ENCODE measurements at regions not wholly inside any gene's neighbourhood (a gene's known extent, or its start where the extent isn't known, plus 50 kb on each side); places are given as distances from the start of the nearest gene placed in this dataset.

DNA sequence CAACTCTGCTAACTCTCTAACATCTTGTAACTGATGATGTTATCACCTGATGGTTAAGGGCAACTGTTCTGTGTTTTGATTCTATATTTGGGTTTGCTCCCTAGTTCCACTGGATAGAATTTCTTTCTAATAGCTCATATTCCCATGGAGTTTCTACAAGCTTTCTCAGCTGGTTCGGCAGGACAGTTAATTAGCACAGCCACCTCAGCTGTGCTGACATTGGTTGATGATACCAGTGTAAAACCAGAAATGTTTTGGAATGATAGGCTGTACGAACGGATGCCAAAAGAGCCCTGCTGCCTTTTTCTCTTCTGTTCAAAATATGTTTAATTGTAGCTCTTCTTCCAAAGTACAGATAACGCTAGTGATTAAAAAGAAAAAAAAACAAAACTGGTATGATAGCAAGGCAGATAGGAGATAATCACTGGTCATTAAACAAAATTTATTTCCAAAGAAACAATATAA, 440.5 kb upstream of the ZNF608 start:
- TF ChIP-seq GATA2 (IDR thresholded peaks at IDR 0.05; ENCODE audit: low read depth, low read length) (no peak; the same call in 1 of the 2 replicates), GATA3 (IDR thresholded peaks at IDR 0.05; ENCODE audit: low read depth, low read length) (peak; percentile 46; the same call in 1 of the 2 replicates)

DNA sequence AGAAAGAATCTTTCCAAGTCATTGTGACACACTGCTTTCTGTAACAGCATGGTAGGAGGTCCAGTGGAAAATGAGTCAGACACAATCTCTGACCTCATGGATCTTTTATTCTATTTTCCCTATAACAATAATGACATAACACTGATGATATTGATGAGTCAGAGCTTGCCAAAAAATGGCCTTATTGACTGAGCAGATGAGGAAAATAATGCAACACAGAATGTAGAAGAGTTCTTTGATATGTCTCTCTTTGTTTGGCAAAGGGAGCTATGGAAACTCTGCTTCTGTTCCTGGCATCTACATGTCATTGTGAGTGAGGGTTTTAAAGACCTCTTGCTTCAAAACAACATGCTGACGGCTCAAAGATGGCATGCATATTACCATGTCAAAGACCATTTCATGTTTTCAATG, 443.1 kb upstream of the ZNF608 start:
- TF ChIP-seq GATA2 (IDR thresholded peaks at IDR 0.05; ENCODE audit: low read depth, low read length) (no peak), GATA3 (IDR thresholded peaks at IDR 0.05; ENCODE audit: low read depth, low read length) (no peak)

DNA sequence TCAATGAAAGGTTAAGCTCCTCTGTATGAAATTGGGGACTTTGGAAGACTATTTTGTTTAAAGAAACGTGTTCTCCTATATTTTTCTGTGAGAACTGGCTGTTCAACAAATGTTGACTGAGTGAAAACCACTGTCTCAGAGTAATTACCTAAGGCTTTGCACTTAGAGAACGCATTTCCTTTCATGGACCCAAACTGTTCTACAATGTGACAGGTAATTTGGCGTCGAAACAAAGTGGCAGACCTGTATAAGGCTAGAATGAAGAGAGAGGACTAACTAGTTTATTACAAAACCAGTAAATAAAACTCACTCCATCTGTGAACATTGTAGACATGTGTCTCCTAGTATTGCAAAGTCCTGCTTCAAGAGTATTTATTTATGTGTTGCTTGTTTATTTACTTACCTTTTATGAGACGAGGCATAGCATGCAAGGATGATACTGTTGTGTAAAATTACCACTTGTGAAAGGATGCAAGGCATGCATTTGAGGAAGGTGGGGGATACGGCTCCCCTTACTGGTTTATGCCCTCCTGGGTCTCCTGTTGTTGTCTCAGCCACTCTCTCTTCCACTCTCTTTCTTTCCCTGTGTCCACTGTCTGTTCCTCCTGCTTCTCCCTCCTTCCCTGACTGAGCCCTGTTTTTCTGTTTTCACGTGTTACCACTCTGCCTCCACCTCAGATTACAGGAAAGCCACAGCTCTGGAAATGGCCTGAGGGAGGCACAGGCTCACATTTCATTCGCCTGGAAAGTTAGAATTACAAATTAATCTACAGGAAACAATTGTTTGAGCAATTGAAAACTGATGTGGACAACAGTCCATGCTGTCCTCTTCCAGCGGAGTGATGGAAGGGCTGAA, 444.0 kb upstream of the ZNF608 start:
- TF ChIP-seq GATA3 (IDR thresholded peaks at IDR 0.05; ENCODE audit: low read depth, low read length): no peak
- TF ChIP-seq GATA2 (IDR thresholded peaks at IDR 0.05; ENCODE audit: low read depth, low read length): no peak

DNA sequence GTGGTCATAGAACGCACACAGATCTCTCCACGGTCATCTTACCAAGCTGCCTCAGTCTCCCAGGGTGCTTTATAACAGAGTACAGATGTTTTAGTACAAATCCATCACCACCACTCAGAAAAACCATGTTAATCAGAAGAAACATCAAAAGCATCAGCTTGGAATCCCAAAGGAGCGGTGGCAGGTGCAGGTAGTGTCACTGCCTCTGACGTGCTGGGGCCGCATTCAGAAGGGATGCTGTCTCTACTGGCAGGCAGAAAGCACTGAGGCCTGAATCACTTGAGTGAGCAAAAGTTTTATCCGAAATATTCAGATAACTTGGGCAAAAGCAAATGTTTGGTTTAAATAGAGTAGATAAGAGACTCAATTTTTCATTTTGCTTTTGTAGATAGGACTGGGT, 448.4 kb upstream of the ZNF608 start:
- TF ChIP-seq GATA3 (IDR thresholded peaks at IDR 0.05; ENCODE audit: low read depth, low read length) (no peak), GATA2 (IDR thresholded peaks at IDR 0.05; ENCODE audit: low read depth, low read length) (no peak)

DNA sequence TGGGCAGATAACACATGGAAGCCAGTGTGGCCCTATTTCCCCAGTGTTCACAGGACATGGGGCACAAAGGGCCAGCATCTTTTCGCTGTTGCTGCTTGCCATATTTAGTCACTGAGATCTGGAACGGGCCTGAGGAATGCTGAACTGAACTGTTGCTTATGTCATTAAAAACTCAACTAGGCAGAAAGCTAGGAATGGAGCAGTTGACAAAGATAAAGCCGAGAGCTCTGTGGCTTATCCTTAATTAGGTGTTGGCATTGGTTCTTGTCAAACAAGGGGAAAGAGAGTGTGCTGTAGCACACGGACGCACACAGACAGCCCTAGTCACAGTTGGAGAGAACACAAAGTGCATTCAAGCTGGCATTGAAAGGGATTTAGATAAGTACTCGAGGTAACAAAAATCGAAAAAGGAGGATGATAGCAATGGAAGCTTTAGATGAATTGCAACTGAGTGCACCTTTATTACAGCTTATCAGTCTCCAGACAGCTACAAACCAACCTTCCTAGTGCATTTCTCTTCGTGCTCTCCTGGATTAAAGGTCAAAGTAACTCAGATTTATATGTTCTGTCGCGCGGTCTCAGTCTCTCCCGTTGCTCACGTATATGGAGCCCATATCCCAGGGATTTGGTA, 450.2 kb upstream of the ZNF608 start:
- TF ChIP-seq GATA3 (IDR thresholded peaks at IDR 0.05; ENCODE audit: low read depth, low read length) (no peak), GATA2 (IDR thresholded peaks at IDR 0.05; ENCODE audit: low read depth, low read length) (no peak)

DNA sequence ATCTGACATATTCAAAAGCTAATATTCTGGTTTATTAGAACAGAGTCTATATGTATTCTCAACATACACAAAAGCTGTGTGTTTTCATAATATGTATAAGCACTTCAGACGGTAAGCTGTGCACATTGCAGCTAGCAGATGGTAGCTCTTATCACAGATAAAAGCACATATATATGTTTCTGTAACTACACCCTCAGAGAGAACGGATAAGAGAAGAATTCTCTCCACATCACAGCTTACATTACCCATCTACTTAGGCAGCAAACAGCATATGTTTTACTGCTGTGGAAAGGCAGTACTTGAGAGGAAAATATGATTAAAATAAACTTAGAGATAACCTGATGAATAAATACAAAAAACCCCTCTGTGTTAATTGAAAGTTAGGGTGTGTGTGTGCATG, 450.9 kb upstream of the ZNF608 start:
- TF ChIP-seq GATA2 (IDR thresholded peaks at IDR 0.05; ENCODE audit: low read depth, low read length): no peak
- no peak for TF ChIP-seq GATA3 (IDR thresholded peaks at IDR 0.05; ENCODE audit: low read depth, low read length)

DNA sequence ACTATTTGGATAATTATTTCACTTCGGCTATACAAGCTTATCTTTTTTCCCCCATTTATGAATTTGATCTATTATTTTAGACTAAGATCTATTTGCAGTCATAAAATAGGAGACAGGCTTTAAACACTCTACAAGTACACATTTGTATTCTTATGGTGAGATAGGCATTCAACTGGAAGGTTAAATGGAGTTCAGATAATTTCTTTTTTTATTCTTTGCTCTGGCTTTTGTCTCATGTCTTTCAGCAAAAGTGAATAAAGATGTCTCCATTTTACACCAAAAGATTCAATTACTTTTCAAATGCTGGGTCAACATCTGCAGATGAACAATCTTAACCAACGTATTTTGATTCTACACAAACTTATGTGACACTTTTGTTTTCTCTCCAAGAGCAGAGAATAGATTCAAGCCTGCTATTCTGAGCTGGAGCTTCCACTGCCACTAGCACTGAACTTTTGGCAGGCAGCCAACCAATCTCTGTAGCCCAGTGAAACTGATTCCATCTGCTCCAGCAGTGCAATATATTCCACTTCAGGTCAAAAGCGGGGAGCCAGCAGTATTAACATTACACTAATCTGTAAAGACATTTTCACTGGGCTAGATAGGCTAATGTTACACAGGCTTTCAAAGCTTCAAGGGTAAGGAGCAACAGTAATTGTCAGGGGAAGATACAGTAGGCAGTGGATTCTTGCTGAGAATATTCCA, 452.0 kb upstream of the ZNF608 start:
- TF ChIP-seq GATA3 (IDR thresholded peaks at IDR 0.05; ENCODE audit: low read depth, low read length) (peak; percentile 60), GATA2 (IDR thresholded peaks at IDR 0.05; ENCODE audit: low read depth, low read length) (peak; percentile 89)

DNA sequence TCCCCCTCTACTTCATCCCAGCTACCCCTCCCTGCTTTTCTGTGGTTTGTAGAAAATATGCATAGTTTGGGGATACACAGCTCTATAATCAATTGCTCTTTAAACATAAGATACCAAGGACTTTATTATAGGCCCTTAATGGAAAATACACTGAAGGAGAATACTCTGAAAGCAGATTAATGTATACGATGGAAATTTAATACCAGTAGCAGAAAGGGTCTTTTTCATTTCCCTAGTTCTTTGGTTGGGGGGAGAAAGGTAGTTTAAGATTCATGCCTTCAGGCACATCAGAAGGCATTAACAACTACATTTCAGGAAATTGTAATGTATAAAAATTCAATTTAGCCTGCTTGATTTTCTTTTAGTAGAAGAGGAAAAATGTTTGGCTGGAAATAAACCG, 452.9 kb upstream of the ZNF608 start:
- TF ChIP-seq GATA2 (IDR thresholded peaks at IDR 0.05; ENCODE audit: low read depth, low read length) (no peak), GATA3 (IDR thresholded peaks at IDR 0.05; ENCODE audit: low read depth, low read length) (no peak)

DNA sequence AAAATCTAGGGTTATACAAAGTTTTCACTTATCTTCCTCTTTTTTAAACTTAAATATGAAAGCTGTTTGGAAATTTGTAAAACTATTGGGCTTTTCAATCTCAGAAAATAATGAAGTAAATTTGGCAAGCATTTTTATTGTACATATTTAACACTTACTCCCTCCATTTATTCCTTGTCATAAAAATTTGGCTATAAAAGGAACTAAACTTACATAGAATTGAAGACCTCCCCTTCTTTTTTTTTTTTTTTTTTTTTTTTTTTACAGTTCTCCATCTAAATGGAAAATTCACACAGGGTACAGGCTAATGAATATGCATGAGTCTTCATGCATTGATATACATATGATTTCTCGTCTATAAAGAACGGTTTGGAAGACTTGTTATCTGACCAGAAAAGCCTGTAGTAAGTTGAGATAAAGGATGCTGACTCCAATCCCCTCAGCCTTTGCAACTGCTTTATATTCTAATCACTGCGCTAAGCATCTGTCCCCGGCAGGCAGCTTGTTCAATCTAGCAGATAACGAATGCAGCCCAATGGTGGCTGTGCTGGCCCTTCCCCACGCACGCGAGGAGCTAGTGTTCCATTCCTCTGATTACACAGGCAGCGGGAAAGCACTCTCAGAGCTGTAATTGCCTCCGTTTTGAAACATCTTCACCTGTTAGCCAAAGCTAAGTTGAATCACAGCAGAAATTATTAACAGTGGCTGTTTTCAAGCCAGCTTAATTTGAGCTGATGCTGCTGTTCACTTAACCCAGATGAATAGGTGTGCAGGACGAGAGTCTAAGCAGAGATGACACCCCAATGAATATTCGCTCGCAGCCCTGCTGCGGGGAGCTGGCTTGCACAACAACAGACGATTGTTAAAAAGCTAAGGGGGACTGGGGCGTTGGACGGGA, 453.8 kb upstream of the ZNF608 start:
- TF ChIP-seq GATA2 (IDR thresholded peaks at IDR 0.05; ENCODE audit: low read depth, low read length) (peak; percentile 95), GATA3 (IDR thresholded peaks at IDR 0.05; ENCODE audit: low read depth, low read length) (peak; percentile 68)

DNA sequence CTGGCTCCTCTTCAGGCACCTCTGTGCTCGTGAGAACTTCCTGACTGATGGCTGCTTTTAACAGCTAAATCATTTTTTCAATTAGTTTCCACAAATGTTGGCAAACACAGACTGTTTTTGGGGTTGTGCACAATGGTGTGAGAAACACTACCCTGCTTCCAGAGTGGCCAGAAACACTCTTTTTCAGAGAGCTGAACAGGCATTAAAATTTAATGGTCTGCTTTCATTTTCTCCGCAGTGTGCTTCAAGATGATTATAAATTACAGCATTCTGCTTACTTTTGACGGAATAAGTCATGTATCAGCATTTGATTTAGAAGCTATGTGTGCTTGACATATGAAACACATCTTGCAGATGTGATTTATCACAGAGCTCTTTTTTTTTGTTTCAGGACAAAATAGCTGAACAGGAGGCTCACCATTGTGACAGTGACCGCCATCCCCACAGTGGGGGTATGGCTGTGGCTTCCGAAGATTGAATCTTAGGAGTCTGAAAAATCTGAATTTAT, 454.5 kb upstream of the ZNF608 start:
- TF ChIP-seq GATA2 (IDR thresholded peaks at IDR 0.05; ENCODE audit: low read depth, low read length): no peak
- TF ChIP-seq GATA3 (IDR thresholded peaks at IDR 0.05; ENCODE audit: low read depth, low read length): no peak

DNA sequence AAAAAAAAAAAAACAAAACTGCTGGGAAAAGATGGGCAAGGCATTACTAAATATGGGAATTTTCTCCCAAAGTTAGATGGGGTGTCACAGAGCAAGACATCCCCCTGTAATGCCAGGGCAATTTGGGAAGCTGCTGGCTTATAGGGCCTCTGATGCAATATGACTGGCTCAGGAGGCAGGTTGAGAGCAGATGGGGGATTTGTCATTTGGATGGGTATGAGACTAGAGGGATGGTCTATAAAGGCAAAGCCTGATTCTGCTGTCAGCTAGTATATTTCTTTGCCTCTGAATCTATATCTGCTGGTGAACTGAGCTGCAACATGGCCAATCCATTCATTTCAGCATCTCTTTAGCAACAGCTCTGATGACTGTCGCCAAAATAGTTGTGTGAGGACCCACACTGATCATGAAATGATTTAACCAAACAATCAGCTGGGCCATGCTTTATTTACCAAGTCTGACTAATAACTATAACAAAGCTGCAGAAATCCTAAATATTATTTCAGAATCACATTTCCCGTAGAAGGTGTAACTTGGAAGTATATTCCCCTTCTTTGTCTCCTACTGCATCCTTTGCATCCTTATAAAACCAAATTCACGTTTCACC, 455.1 kb upstream of the ZNF608 start:
- TF ChIP-seq GATA3 (IDR thresholded peaks at IDR 0.05; ENCODE audit: low read depth, low read length) (no peak), GATA2 (IDR thresholded peaks at IDR 0.05; ENCODE audit: low read depth, low read length) (no peak)

DNA sequence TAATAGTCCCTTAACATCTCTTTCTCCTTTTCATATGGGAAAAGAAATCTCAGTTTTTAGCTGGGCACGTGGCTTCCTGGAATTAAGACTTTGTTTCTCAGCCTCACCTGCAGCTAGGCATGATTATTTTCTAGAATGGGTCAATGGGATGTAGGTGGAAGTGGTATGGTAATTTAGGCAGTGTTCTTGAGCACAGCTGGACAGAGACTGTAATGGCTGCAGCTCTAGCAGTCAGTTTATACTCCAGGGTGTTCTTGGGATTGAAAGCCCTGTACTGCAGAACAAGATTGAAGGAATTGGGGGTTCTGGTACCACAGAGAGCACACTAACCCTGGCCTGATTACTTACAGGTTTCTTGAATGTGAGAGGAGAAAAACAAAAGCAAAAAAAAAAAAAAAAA, 455.9 kb upstream of the ZNF608 start:
- TF ChIP-seq GATA2 (IDR thresholded peaks at IDR 0.05; ENCODE audit: low read depth, low read length) (no peak), GATA3 (IDR thresholded peaks at IDR 0.05; ENCODE audit: low read depth, low read length) (no peak)

Data from SH-SY5Y (cell line).